ENCODE measurements at regions not wholly inside any gene's neighbourhood (a gene's known extent, or its start where the extent isn't known, plus 50 kb on each side); places are given as distances from the start of the nearest gene placed in this dataset.

GRCh38 chr2:225156853-225157451, 114.7 kb upstream of the DOCK10 start:
- TF ChIP-seq, protein P1, sequence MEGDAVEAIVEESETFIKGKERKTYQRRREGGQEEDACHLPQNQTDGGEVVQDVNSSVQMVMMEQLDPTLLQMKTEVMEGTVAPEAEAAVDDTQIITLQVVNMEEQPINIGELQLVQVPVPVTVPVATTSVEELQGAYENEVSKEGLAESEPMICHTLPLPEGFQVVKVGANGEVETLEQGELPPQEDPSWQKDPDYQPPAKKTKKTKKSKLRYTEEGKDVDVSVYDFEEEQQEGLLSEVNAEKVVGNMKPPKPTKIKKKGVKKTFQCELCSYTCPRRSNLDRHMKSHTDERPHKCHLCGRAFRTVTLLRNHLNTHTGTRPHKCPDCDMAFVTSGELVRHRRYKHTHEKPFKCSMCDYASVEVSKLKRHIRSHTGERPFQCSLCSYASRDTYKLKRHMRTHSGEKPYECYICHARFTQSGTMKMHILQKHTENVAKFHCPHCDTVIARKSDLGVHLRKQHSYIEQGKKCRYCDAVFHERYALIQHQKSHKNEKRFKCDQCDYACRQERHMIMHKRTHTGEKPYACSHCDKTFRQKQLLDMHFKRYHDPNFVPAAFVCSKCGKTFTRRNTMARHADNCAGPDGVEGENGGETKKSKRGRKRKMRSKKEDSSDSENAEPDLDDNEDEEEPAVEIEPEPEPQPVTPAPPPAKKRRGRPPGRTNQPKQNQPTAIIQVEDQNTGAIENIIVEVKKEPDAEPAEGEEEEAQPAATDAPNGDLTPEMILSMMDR (IDR thresholded peaks at IDR 0.05), result no peak
- no peak for TF ChIP-seq POLR2A (IDR thresholded peaks at IDR 0.05)

All from upper lobe of left lung (tissue), 4 donors.